BLaER1 (cell line): ENCODE measurements at regions not wholly inside any gene's neighbourhood (a gene's known extent, or its start where the extent isn't known, plus 50 kb on each side); places are given as distances from the start of the nearest gene placed in this dataset.
"Not testable (repeated sequence)": the region's sequence is repeated elsewhere in the genome, so short reads cannot be mapped to it uniquely, and the experiment has no call there.

Experiments
- H3K27ac ChIP-seq: shearing (Covaris generic); formaldehyde crosslinking; 2 replicates; pipeline ENCODE4 v1.8.1; 2022
- H3K27me3 ChIP-seq: shearing (Covaris generic); formaldehyde crosslinking; 2 replicates; pipeline ENCODE4 v1.8.1; 2022
- H3K36me3 ChIP-seq: shearing (Covaris generic); formaldehyde crosslinking; 2 replicates; pipeline ENCODE4 v1.8.1; 2022
- H3K4me1 ChIP-seq: shearing (Covaris generic); formaldehyde crosslinking; 2 replicates; pipeline ENCODE4 v1.8.1; 2022
- H3K4me2 ChIP-seq: shearing (Covaris generic); formaldehyde crosslinking; 2 replicates; pipeline ENCODE4 v1.8.1; 2022
- H3K4me3 ChIP-seq: shearing (Covaris generic); formaldehyde crosslinking; 2 replicates; pipeline ENCODE4 v1.8.1; 2022
- H3K9ac ChIP-seq: shearing (Covaris generic); formaldehyde crosslinking; 2 replicates; pipeline ENCODE4 v1.8.1; 2022
- H3K9me3 ChIP-seq: shearing (Covaris generic); formaldehyde crosslinking; 2 replicates; pipeline ENCODE4 v1.8.1; 2022
- H4K20me1 ChIP-seq: shearing (Covaris generic); formaldehyde crosslinking; 2 replicates; pipeline ENCODE4 v1.8.1; 2022
- Cebpa-rat ChIP-seq: shearing (Covaris generic); IDR thresholded peaks from 2 replicates; pipeline ENCODE4 v1.8.1; 2022

GRCh38 chr4:110853242-110853641, 230.4 kb upstream of the PITX2 start:
- H4K20me1 ChIP-seq: no peaks in the 10 kb centered on the region
- H3K9me3 ChIP-seq: no peaks in the 10 kb centered on the region
- no peak overlapping the region for H3K9ac ChIP-seq
- H3K27me3 ChIP-seq: no peaks in the 10 kb centered on the region
- no peak overlapping the region for H3K27ac ChIP-seq
- H3K4me1 ChIP-seq: no peaks in the 10 kb centered on the region
- no peak for TF ChIP-seq Cebpa-rat
- H3K36me3 ChIP-seq: no peaks in the 10 kb centered on the region
- no peak overlapping the region for H3K4me3 ChIP-seq
- H3K4me2 ChIP-seq: no peak overlapping the region

GRCh38 chr4:110854021-110854678, 231.3 kb upstream of the PITX2 start:
- no peaks in the 10 kb centered on the region for H3K27me3 ChIP-seq
- H3K27ac ChIP-seq: no peak overlapping the region
- H3K4me1 ChIP-seq: no peaks in the 10 kb centered on the region
- no peaks in the 10 kb centered on the region for H3K36me3 ChIP-seq
- H3K9ac ChIP-seq: no peak overlapping the region
- no peak for TF ChIP-seq Cebpa-rat
- H4K20me1 ChIP-seq: no peaks in the 10 kb centered on the region
- no peaks in the 10 kb centered on the region for H3K9me3 ChIP-seq
- H3K4me3 ChIP-seq: no peak overlapping the region
- no peak overlapping the region for H3K4me2 ChIP-seq

GRCh38 chr4:110860125-110860524, 237.2 kb upstream of the PITX2 start:
- H3K27ac ChIP-seq: no peak overlapping the region
- no peaks in the 10 kb centered on the region for H4K20me1 ChIP-seq
- no peak overlapping the region for H3K4me3 ChIP-seq
- no peaks in the 10 kb centered on the region for H3K27me3 ChIP-seq
- no peak overlapping the region for H3K9ac ChIP-seq
- no peaks in the 10 kb centered on the region for H3K36me3 ChIP-seq
- no peaks in the 10 kb centered on the region for H3K9me3 ChIP-seq
- no peak for TF ChIP-seq Cebpa-rat
- no peak overlapping the region for H3K4me2 ChIP-seq
- no peaks in the 10 kb centered on the region for H3K4me1 ChIP-seq

- no peaks in the 10 kb centered on the region for H4K20me1 ChIP-seq
- H3K4me1 ChIP-seq: no peaks in the 10 kb centered on the region
- H3K36me3 ChIP-seq: no peaks in the 10 kb centered on the region
- no peak overlapping the region for H3K4me2 ChIP-seq
- TF ChIP-seq Cebpa-rat: no peak
- H3K27ac ChIP-seq: no peak overlapping the region
- no peak overlapping the region for H3K4me3 ChIP-seq
- no peak overlapping the region for H3K9ac ChIP-seq
- H3K27me3 ChIP-seq: no peaks in the 10 kb centered on the region
- H3K9me3 ChIP-seq: no peaks in the 10 kb centered on the region
Measured at GRCh38 chr4:110860901-110861300, 238.0 kb upstream of the PITX2 start.

GRCh38 chr4:110865611-110866259, 242.9 kb upstream of the PITX2 start:
- no peaks in the 10 kb centered on the region for H4K20me1 ChIP-seq
- H3K9me3 ChIP-seq: no peaks in the 10 kb centered on the region
- H3K4me2 ChIP-seq: no peak overlapping the region
- H3K27ac ChIP-seq: no peak overlapping the region
- no peak overlapping the region for H3K9ac ChIP-seq
- H3K27me3 ChIP-seq: no peaks in the 10 kb centered on the region
- no peak for TF ChIP-seq Cebpa-rat
- peaks cover 12% of the 10 kb centered on the region for H3K4me1 ChIP-seq
- H3K36me3 ChIP-seq: no peaks in the 10 kb centered on the region
- no peak overlapping the region for H3K4me3 ChIP-seq

- no peak overlapping the region for H3K4me2 ChIP-seq
- H4K20me1 ChIP-seq: no peaks in the 10 kb centered on the region
- H3K27me3 ChIP-seq: no peaks in the 10 kb centered on the region
- TF ChIP-seq Cebpa-rat: no peak
- H3K9me3 ChIP-seq: no peaks in the 10 kb centered on the region
- H3K27ac ChIP-seq: no peak overlapping the region
- no peak overlapping the region for H3K9ac ChIP-seq
- H3K4me1 ChIP-seq: peaks cover 12% of the 10 kb centered on the region
- H3K4me3 ChIP-seq: no peak overlapping the region
- no peaks in the 10 kb centered on the region for H3K36me3 ChIP-seq
Measured at GRCh38 chr4:110867251-110867960, 244.5 kb upstream of the PITX2 start.

- no peak overlapping the region for H3K4me2 ChIP-seq
- TF ChIP-seq Cebpa-rat: no peak
- no peaks in the 10 kb centered on the region for H3K9me3 ChIP-seq
- no peak overlapping the region for H3K27ac ChIP-seq
- no peak overlapping the region for H3K4me3 ChIP-seq
- no peaks in the 10 kb centered on the region for H4K20me1 ChIP-seq
- peaks cover 12% of the 10 kb centered on the region for H3K4me1 ChIP-seq
- no peaks in the 10 kb centered on the region for H3K36me3 ChIP-seq
- no peaks in the 10 kb centered on the region for H3K27me3 ChIP-seq
- H3K9ac ChIP-seq: no peak overlapping the region
Measured at GRCh38 chr4:110867981-110868720, 245.3 kb upstream of the PITX2 start.

GRCh38 chr4:110869114-110869513, 246.2 kb upstream of the PITX2 start:
- Histone ChIP-seq H3K9ac (no peak overlapping the region), H4K20me1 (no peaks in the 10 kb centered on the region), H3K36me3 (no peaks in the 10 kb centered on the region), H3K27ac (no peak overlapping the region), H3K4me3 (no peak overlapping the region), H3K4me1 (peaks cover 12% of the 10 kb centered on the region), H3K4me2 (no peak overlapping the region), H3K27me3 (no peaks in the 10 kb centered on the region), H3K9me3 (no peaks in the 10 kb centered on the region)
- no peak for TF ChIP-seq Cebpa-rat

- H3K4me1 ChIP-seq: peaks cover 12% of the 10 kb centered on the region
Measured at GRCh38 chr4:110869862-110870572, 247.1 kb upstream of the PITX2 start.

GRCh38 chr4:110876214-110876613, 253.3 kb upstream of the PITX2 start:
- not testable (repeated sequence) for H3K4me3 ChIP-seq, H3K4me2 ChIP-seq, H3K27ac ChIP-seq, H3K36me3 ChIP-seq, H3K9ac ChIP-seq, H4K20me1 ChIP-seq, H3K9me3 ChIP-seq, H3K4me1 ChIP-seq, H3K27me3 ChIP-seq

More at GRCh38 chr4:110869862-110870572, 247.1 kb upstream of the PITX2 start:
- TF ChIP-seq Cebpa-rat: no peak
- Histone ChIP-seq H4K20me1 (no peaks in the 10 kb centered on the region), H3K27ac (no peak overlapping the region; the same call in 1 of the 2 replicates), H3K27me3 (no peaks in the 10 kb centered on the region), H3K36me3 (no peaks in the 10 kb centered on the region), H3K9me3 (no peaks in the 10 kb centered on the region), H3K9ac (no peak overlapping the region), H3K4me2 (peak overlapping the region; percentile 49; the same call in 1 of the 2 replicates), H3K4me3 (no peak overlapping the region)
